NCI-H460 (cell line): ENCODE measurements at regions not wholly inside any gene's neighbourhood (a gene's known extent, or its start where the extent isn't known, plus 50 kb on each side); places are given as distances from the start of the nearest gene placed in this dataset.

Experiments
- DNase-seq: peaks from one replicate; pipeline ENCODE4 v3.0.0-alpha.2; 2016; ENCODE audit warnings: low read depth; ENCODE audit errors: extremely low read depth

DNA sequence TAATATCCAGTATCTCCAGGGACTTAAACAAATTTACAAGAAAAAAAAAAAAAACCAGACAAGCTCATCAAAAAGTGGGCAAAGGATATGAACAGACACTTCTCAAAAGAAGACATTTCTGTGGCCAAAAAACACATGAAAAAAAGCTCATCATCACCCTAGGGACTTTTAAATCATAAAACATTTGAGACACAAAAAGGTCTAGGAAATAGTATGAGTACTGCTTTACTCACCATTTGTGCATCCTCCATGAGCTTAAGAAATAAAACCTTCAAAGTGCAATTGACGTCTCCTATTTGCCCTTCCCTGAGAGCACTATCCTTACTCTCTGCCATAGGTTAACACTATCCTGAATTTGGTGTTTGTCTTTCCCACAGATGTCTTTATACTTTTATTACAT lies 193.7 kb upstream of the NREP start:
- DNase-seq: no peak

DNA sequence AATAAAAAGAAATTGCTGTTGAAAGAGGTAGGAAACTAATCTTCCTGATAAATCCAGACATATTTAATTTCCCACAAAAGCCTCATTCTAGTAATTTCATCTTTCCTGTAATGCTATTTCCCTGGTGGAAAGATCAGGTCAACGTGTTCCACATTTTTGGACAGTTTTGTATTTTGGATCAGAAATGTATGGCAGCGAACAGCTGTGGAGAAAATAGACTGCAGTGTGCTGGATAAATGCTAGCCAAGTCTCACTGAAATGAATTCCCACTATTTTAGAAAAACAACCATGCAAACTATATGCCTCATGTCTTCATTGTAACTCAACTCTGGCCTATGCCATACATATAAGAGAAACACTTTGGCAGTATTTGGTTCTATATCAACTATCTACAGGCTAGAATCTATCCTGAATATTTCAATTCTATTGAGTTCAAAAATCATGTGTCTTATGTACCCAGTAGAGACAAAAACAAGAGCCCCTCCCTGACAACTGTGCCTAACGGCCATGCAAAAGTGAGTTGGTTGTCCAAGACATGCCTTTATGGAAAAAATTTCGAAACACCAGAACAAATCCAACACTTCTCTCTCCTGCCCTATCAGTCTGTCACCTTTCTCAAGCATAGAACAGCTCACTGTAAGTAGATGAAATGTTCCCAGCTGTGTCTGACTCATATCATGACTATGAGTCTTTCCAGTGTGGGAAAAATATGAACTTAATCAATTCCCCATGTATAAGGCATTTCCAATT lies 191.3 kb upstream of the NREP start:
- DNase-seq: no peak

DNA sequence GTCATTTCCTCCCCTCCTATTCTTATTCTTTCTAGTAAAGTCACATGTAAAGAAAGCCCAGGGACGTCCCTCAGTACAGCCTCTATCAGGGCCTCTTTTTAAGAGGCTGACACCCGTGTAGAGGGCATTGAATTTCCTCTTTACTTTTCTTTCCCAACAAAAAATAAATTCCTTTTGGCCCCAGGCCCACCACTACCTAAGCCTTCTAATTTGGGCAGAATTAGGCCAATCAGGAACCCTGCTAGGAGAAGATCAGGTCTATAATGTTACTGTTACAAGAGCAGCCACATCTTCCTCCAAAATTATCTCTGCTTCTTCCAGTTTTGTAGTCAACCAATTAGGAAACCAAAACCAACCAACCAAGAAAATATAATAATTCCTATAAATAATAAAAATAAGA lies 189.6 kb upstream of the NREP start:
- DNase-seq: no peak

GRCh38 chr5:111945535-111945934 lies 188.5 kb upstream of the NREP start:
- DNase-seq: no peak

DNA sequence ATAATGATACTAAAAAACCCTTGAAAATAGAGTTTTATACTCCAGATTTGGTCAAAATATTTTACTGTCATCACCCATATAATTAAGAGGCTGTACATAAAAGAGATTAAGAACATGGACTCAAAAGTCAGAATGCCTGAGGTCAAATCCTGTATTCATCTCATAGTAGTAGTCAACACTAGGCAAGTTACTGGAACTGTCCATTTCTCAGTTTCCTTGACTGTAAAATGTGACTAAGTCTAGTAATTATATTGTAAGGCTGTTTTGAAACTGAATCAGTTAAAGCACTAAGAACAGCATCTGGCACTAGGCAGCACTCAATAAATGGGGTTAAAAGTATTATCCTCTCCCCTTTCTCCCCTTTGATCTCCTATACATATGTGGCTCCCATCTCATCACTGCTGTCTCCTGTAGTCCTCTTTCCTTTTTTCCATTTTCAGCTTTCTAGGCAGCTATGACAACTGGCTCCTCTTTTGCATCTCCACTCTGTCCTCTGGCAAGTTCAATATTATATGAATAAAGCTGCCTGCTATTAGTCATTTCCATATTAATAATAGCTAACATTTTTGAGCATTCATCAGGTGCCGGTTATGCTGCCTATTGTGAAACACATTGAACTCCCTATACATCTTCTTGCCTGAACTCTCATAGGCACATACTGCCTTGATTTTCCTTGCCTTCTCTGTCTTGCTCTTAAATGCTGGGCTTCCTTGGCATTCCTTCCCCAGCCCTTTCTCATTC lies 185.8 kb upstream of the NREP start:
- no peak for DNase-seq

DNA sequence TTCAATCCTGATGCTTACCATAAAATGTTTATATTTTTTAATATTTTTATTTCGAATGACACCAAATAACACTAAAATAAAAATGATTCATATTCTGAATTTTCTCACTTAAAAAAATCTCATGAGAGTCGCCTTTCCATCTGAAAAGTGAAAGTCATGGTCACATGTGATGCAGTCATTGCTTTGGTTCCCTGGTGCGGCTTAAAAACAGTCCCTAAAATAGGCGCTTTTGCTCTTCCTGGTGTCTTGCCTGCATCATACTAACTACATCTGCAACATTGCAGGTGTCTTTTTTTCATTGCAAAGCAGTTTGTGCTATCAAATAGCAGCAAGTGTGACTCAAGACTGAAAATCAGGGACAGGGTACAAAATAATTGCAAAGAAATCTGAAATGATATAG lies 185.2 kb upstream of the NREP start:
- no peak for DNase-seq

GRCh38 chr5:111937094-111937493 lies 180.1 kb upstream of the NREP start:
- no peak for DNase-seq

DNA sequence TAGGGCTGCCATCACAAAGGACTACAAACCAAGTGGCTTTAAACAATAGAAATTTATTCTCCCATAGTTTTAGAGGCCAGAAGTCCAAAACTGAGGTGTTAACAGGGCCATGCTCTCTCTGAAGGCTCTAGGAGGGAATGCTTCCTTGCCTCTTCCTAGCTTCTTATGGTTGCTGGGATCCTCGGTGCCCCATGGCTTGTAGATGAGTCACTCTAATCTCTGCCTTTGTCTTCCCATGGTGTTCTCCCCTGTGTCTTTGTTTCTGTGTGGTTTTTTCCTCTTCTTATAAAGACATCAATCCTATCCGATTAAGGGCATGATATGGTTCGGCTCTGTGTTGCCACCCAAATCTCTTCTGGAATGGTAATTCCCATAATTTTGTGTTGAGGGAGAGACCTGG lies 178.8 kb upstream of the NREP start:
- no peak for DNase-seq

- no peak for DNase-seq
These were observed 178.0 kb upstream of the NREP start for GRCh38 chr5:111935009-111935408.

- no peak for DNase-seq
These were observed 177.5 kb upstream of the NREP start for GRCh38 chr5:111934511-111934910.

- DNase-seq: no peak
These were observed 176.1 kb upstream of the NREP start for GRCh38 chr5:111933086-111933485.

DNA sequence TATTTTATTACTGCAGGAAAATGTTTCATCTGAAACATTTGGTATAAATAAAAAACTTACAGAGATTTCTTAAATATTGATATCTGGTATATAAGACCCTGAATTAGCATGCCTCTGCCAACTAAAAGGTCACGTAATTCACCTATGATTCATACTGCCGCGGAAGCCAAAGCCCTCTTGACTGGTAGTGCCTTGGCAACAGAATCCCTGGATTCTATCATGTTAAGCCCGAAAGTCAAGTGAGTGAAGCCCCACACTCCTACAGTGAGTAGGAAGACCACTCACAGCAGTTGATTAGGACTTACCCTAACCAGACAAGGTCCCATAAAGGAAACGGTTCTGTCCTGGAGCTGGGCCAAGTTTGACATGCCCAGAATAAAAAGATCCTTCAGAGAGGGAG lies 175.6 kb upstream of the NREP start:
- DNase-seq: peak; percentile 50

DNA sequence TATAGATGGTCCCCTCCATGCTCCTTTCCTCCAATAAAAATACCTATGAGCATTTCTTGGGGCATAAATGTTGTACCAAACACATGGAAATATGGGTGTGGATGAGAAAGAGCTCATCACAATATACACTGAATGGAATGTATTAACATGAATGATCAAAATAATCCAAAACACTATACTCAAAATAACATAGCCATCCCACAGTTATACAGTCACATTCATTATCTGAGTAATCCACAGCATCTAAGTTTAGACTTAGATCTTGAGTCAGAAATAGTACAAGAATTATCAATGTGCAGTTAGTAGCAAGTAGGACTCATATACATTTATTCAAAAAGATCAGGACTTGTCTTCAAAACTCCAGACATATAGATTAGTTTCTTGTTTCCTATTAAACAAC lies 175.2 kb upstream of the NREP start:
- DNase-seq: no peak

- DNase-seq: no peak
These were observed 174.7 kb upstream of the NREP start for GRCh38 chr5:111931655-111932054.

DNA sequence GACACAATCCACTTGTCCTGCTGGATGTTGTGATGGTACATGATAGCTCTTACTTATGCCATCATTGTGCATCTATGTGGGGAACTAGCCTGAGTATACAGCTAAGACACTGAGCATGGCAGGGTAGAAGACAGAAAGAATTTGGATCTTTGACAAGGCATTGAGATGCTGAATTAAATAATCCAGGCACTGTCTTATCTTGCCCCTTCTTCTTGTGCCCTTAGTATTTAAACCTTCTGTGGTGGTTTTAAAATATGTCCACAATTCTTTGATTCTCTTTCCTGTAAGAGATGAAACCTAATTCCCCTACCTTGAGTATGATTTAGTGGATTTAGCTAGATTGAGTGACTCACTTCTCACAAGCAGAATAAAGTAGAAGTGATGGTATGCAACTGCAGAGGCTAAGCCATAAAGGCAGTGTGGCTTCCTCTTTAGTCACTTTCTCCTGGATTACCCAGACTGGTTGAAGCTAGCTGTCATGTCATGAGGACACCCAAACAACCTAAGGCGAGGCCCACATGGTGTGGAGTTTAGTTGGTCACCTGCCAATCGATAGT lies 174.0 kb upstream of the NREP start:
- no peak for DNase-seq

DNA sequence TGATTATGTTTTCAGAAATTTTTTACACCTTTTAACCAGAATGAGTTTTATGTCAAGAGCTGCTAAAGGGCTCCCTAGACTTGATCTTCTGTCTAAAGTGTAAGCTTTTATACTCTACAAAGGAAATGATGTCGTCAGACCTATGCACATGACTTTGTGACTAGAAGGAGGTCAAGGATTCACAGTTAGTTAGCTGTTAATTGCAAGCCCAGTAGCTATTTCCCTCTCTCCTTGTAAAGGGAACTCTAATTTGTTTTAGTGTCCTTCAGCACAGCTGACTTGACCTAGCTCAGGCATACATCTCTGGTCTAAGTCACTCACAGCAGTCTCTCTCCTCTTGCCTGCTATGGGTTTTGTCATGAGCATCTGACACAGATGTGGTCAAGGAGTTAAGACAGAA lies 173.5 kb upstream of the NREP start:
- DNase-seq: no peak

- no peak for DNase-seq
These were observed 172.9 kb upstream of the NREP start for GRCh38 chr5:111929867-111930266.

DNA sequence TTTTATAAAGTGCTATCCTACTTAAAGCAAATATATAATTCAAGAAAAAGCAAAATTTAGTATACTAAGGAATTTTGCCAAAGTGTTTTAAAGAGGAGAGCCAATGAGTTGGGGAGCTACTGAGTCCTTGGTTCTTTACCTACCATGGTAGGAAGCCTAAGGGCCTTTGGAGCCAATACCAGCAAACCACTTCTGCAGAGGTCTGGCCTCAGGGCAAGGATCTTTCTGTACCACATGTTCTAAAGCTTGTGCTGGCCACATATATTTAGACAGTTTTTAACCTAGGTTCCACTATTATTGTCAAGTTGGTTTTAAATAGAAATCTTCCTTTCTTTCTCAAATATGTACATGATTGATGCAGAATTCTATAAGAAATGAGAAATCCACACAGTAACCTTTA lies 172.3 kb upstream of the NREP start:
- DNase-seq: no peak

GRCh38 chr5:111928511-111928910 lies 171.5 kb upstream of the NREP start:
- DNase-seq: no peak

DNA sequence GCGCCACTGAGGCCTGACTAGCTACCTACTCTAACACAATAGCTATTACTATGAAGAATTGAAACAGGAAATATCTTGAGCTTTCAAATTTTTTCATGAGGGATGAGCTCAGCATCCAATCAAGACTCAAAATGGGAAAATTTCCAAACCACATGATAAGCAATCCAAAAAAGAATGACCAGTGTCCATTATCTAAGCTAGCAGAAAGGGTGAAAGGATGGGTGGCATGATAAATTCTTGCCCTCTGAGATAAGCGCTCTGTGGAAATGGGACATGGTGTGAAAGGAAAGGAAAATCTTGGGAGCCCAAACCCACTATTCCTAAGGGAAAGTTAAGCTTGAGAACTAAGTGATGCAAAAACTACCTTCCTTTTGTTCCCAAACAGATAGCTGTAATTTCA lies 170.2 kb upstream of the NREP start:
- no peak for DNase-seq

DNA sequence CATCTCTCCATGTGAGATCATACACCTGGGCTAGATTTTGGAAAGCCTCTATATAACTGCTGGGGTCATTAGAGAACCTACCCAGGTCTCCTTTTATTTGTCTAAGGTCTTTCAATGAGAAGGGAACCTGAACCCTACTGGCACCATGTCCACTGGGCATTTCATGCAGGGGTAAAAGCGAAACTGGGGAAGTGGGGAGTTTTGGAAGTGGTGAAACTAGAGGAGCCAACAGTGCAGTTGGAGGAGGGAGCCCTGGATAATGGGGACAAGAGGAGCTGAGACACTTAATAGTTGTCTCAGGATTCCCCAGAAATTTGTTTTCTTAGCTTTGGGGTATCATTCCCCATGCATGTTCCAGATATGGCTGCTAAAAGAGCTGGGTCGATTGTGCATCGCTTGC lies 169.0 kb upstream of the NREP start:
- no peak for DNase-seq

GRCh38 chr5:111922344-111922743 lies 165.3 kb upstream of the NREP start:
- no peak for DNase-seq
